ENCODE measurements at regions not wholly inside any gene's neighbourhood (a gene's known extent, or its start where the extent isn't known, plus 50 kb on each side); places are given as distances from the start of the nearest gene placed in this dataset.
A peak's percentile ranks its signal among the peaks of the same experiment; 100 is the strongest.

- DNase-seq, result no peak
- 82 to 83% (median 83%) methylated on average over 6 of the region's 6 CpGs for WGBS, 3 donors
- Histone ChIP-seq H3K27ac (no peak overlapping the region), H3K4me3 (no peak overlapping the region), H3K36me3 (ENCODE audit: insufficient read depth in 1 of 2, low read depth in 1 of 2) (no peaks in the 10 kb centered on the region), H3K4me1 (peaks cover 63% of the 10 kb centered on the region), H3K27me3 (ENCODE audit: insufficient read depth in 3 of 3, low read length in 2 of 3) (no peaks in the 10 kb centered on the region), H3K9me3 (no peaks in the 10 kb centered on the region)
- intact Hi-C loops (cut with DNase I), result no loop called here
- no peak for TF ChIP-seq CTCF (IDR thresholded peaks at IDR 0.05)
- no peak for ATAC-seq
These were observed 116.9 kb upstream of the PTPN1 start for GRCh38 chr20:50393242-50393641.

GRCh38 chr20:50393990-50394561 is 116.1 kb upstream of the PTPN1 start:
- Histone ChIP-seq H3K4me3 (no peak overlapping the region), H3K27me3 (ENCODE audit: insufficient read depth in 3 of 3, low read length in 2 of 3) (no peaks in the 10 kb centered on the region), H3K36me3 (ENCODE audit: insufficient read depth in 1 of 2, low read depth in 1 of 2) (no peaks in the 10 kb centered on the region), H3K9me3 (no peaks in the 10 kb centered on the region), H3K27ac (peak overlapping the region; percentile 97), H3K4me1 (peaks cover 61% of the 10 kb centered on the region)
- 87 to 91% (median 88%) methylated on average over 24 of the region's 24 CpGs for WGBS, 3 donors
- TF ChIP-seq CTCF (IDR thresholded peaks at IDR 0.05), result no peak
- no peak for ATAC-seq
- intact Hi-C loops (cut with DNase I), result no loop called here
- DNase-seq, result no peak

GRCh38 chr20:50394569-50394968 is 115.6 kb upstream of the PTPN1 start:
- H3K27ac ChIP-seq, result peak overlapping the region; percentile 97
- no peaks in the 10 kb centered on the region for H3K9me3 ChIP-seq
- no peak for DNase-seq
- WGBS, 3 donors, result 78% methylated on average over 11 of the region's 11 CpGs
- no peaks in the 10 kb centered on the region for H3K27me3 ChIP-seq (ENCODE audit: insufficient read depth in 3 of 3, low read length in 2 of 3)
- no peaks in the 10 kb centered on the region for H3K36me3 ChIP-seq (ENCODE audit: insufficient read depth in 1 of 2, low read depth in 1 of 2)
- intact Hi-C loops (cut with DNase I), result no loop called here
- H3K4me3 ChIP-seq, result no peak overlapping the region
- H3K4me1 ChIP-seq, result peaks cover 60% of the 10 kb centered on the region
- no peak for ATAC-seq
- no peak for TF ChIP-seq CTCF (IDR thresholded peaks at IDR 0.05)

- Histone ChIP-seq H3K4me1 (peaks cover 56% of the 10 kb centered on the region), H3K27ac (peak overlapping the region; percentile 97)
- peak; percentile 53 to 79 (median 74) for ATAC-seq
These were observed 114.9 kb upstream of the PTPN1 start for GRCh38 chr20:50395251-50395729.

More at GRCh38 chr20:50395251-50395729, 114.9 kb upstream of the PTPN1 start:
- intact Hi-C loops (cut with DNase I), result loop anchor here (5.0 kb wide), 2 partner anchors 103 to 203 kb away; partner anchors contain the start of gene CEBPB (in 1 of the 2)
- DNase-seq, result peak; percentile 90 to 97
- TF ChIP-seq CTCF (IDR thresholded peaks at IDR 0.05), result no peak
- Histone ChIP-seq H3K9me3 (no peaks in the 10 kb centered on the region), H3K27me3 (ENCODE audit: insufficient read depth in 3 of 3, low read length in 2 of 3) (no peaks in the 10 kb centered on the region), H3K36me3 (ENCODE audit: insufficient read depth in 1 of 2, low read depth in 1 of 2) (no peaks in the 10 kb centered on the region), H3K4me3 (no peak overlapping the region)
- WGBS, 3 donors, result 13 to 24% (median 17%) methylated on average over 11 of the region's 11 CpGs
